BLaER1 treated with 17β-estradiol and CSF1 and Interleukin-3, amounts not matched to agents 10 nM and 100 nM (cell line): ENCODE measurements at regions not wholly inside any gene's neighbourhood (a gene's known extent, or its start where the extent isn't known, plus 50 kb on each side); places are given as distances from the start of the nearest gene placed in this dataset.
"Not testable (repeated sequence)": the region's sequence is repeated elsewhere in the genome, so short reads cannot be mapped to it uniquely, and the experiment has no call there.

ENCODE experiments used
- H3K27ac ChIP-seq, 11 experiments: shearing (Covaris generic); formaldehyde crosslinking; 2 replicates each; pipeline ENCODE4 v1.8.1; 2022
- H3K27me3 ChIP-seq, 11 experiments: shearing (Covaris generic); formaldehyde crosslinking; 2 replicates each; pipeline ENCODE4 v1.8.1; 2022
- H3K36me3 ChIP-seq, 11 experiments: shearing (Covaris generic); formaldehyde crosslinking; 2 replicates each; pipeline ENCODE4 v1.8.1; 2022
- H3K4me1 ChIP-seq, 10 experiments: shearing (Covaris generic); formaldehyde crosslinking; 2 replicates each; pipeline ENCODE4 v1.8.1; 2022
- H3K4me2 ChIP-seq, 11 experiments: shearing (Covaris generic); formaldehyde crosslinking; 2 replicates each; pipeline ENCODE4 v1.8.1; 2022
- H3K4me3 ChIP-seq, 10 experiments: shearing (Covaris generic); formaldehyde crosslinking; 2 replicates each; pipeline ENCODE4 v1.8.1; 2022
- H3K9ac ChIP-seq, 11 experiments: shearing (Covaris generic); formaldehyde crosslinking; 2 replicates each; pipeline ENCODE4 v1.8.1; 2022
- H3K9me3 ChIP-seq, 11 experiments: shearing (Covaris generic); formaldehyde crosslinking; replicated peaks in 1 of 11; 2 replicates each; pipeline ENCODE4 v1.8.1; 2022
- H4K20me1 ChIP-seq, 11 experiments: shearing (Covaris generic); formaldehyde crosslinking; 2 replicates each; pipeline ENCODE4 v1.8.1; 2022

DNA sequence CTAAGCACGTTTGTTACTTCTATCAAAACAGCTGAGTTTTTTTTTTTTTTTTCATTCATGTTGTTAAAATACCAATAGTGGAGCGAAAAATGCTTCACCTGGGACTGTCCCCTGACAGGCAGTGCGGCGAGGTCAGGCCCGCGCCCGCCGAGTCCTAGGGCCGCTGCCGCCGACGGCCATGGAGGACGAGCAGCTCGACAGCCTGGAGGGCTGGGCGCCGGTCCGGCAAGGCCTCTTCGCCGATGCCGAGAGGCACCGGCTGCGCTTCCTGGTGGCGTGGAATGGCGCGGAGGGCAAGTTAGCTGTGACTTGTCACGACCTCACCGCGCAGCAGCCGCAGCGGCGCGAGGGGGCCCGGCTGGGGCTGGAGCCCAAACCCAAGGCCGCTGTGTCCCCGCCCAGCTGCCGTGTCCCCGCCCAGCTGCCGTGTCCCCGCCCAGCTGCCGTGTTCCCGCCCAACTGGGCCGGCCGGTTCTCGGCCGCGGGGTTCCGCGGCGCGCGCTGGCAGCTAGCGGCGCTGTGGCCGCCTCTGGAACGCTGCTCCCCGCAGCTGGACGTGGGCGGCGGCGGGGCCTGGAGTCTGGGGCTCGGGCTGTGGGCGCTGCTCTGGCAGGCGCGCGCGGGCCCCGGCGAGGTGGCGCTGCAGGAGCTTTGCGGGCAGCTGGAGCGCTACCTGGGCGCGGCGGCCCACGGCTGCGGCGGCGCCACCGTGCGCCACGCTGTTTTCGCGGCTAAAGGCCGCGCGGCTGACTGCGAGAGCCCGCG lies 56.7 kb upstream of the GOLGA8R start:
- not testable (repeated sequence) for H3K9me3 ChIP-seq, H3K4me1 ChIP-seq, H3K4me2 ChIP-seq, H3K27me3 ChIP-seq, H3K36me3 ChIP-seq, H4K20me1 ChIP-seq
- peak overlapping the region; percentile 44 to 69 (median 58) for H3K4me3 ChIP-seq
- H3K9ac ChIP-seq = peak overlapping the region in 9 of 11 experiments; percentile 56 to 76 (median 72); a peak in 17 of 22 replicates
- H3K27ac ChIP-seq = peak overlapping the region in 9 of 11 experiments; percentile 41 to 72 (median 64); a peak in 14 of 22 replicates

DNA sequence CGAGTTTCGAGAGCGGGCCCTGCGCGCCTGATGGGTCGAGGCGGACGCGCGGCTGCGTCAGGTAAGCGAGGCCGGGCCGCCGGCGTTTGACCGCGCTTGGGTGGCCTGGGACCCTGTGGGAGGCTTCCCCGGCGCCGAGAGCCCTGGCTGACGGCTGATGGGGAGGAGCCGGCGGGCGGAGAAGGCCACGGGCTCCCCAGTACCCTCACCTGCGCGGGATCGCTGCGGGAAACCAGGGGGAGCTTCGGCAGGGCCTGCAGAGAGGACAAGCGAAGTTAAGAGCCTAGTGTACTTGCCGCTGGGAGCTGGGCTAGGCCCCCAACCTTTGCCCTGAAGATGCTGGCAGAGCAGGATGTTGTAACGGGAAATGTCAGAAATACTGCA lies 57.3 kb upstream of the GOLGA8R start:
- H3K27ac ChIP-seq = peak overlapping the region in 9 of 11 experiments; percentile 41 to 72 (median 64); a peak in 14 of 22 replicates
- peak overlapping the region in 9 of 11 experiments; percentile 56 to 76 (median 72); a peak in 17 of 22 replicates for H3K9ac ChIP-seq
- not testable (repeated sequence) for H4K20me1 ChIP-seq, H3K9me3 ChIP-seq, H3K4me1 ChIP-seq, H3K36me3 ChIP-seq, H3K27me3 ChIP-seq, H3K4me2 ChIP-seq
- peak overlapping the region; percentile 44 to 69 (median 58) for H3K4me3 ChIP-seq

GRCh38 chr15:30471817-30472551 lies 57.9 kb upstream of the GOLGA8R start:
- H3K4me2 ChIP-seq, H3K36me3 ChIP-seq, H3K4me1 ChIP-seq, H3K4me3 ChIP-seq, H3K27ac ChIP-seq, H3K27me3 ChIP-seq, H3K9ac ChIP-seq, H3K9me3 ChIP-seq, H4K20me1 ChIP-seq: not testable (repeated sequence)

GRCh38 chr15:30484887-30485286 lies 67.0 kb upstream of the GOLGA8Q start:
- H3K4me2 ChIP-seq, H3K27ac ChIP-seq, H3K9me3 ChIP-seq, H3K27me3 ChIP-seq, H3K9ac ChIP-seq, H3K4me1 ChIP-seq, H4K20me1 ChIP-seq, H3K36me3 ChIP-seq, H3K4me3 ChIP-seq: not testable (repeated sequence)

DNA sequence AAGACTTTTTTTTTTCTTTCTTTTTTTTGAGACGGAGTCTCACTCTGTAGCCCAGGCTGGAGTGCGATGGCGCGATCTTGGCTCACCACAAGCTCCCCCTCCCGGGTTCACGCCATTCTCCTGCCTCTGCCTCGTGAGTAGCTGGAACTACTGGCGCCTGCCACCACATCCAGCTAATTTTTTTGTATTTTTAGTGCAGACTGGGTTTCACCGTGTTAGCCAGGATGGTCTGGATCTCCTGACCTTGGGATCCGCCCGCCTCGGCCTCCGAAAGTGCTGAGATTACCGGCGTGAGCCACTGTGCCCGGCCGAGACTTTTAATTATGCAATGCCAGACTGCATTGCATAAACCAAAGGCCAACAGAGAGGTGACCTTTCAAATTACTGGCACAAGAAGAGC lies 62.6 kb upstream of the GOLGA8Q start:
- not testable (repeated sequence) for H3K9me3 ChIP-seq, H3K27ac ChIP-seq, H3K4me1 ChIP-seq, H3K4me3 ChIP-seq, H4K20me1 ChIP-seq, H3K36me3 ChIP-seq, H3K27me3 ChIP-seq, H3K4me2 ChIP-seq, H3K9ac ChIP-seq

DNA sequence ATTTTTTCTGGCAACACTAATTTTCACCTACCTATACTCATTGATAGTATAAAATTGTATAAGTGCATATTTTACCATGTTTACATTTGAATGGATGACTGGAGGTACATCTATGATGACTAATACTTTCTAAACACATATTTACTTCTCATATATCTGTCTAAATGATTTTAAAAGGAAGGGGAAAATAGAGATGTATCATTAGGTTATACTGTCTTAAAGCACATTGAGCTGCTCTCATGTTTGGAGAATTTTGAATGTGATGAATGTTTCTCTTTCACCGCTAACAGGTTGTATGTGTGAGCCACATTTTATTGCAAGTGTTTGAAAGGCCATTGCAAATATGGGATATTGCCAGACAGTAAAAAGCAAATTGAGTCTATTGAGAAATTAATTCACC lies 61.5 kb upstream of the GOLGA8Q start:
- not testable (repeated sequence) for H4K20me1 ChIP-seq, H3K27me3 ChIP-seq, H3K36me3 ChIP-seq, H3K9ac ChIP-seq, H3K9me3 ChIP-seq, H3K4me3 ChIP-seq, H3K4me1 ChIP-seq, H3K27ac ChIP-seq, H3K4me2 ChIP-seq

GRCh38 chr15:30493947-30494346 lies 57.9 kb upstream of the GOLGA8Q start:
- H3K27ac ChIP-seq, H3K36me3 ChIP-seq, H3K9me3 ChIP-seq, H3K4me2 ChIP-seq, H4K20me1 ChIP-seq, H3K27me3 ChIP-seq, H3K4me1 ChIP-seq, H3K9ac ChIP-seq, H3K4me3 ChIP-seq: not testable (repeated sequence)

GRCh38 chr15:30497275-30497674 lies 54.6 kb upstream of the GOLGA8Q start:
- H3K4me2 ChIP-seq, H3K9ac ChIP-seq, H4K20me1 ChIP-seq, H3K36me3 ChIP-seq, H3K27me3 ChIP-seq, H3K4me3 ChIP-seq, H3K4me1 ChIP-seq, H3K9me3 ChIP-seq, H3K27ac ChIP-seq: not testable (repeated sequence)

GRCh38 chr15:30499233-30499632 lies 52.6 kb upstream of the GOLGA8Q start:
- not testable (repeated sequence) for H3K27me3 ChIP-seq, H3K9ac ChIP-seq, H3K27ac ChIP-seq, H3K4me1 ChIP-seq, H3K4me2 ChIP-seq, H3K4me3 ChIP-seq, H3K9me3 ChIP-seq, H3K36me3 ChIP-seq, H4K20me1 ChIP-seq

- not testable (repeated sequence) for H3K9ac ChIP-seq, H3K4me1 ChIP-seq, H3K27ac ChIP-seq, H4K20me1 ChIP-seq, H3K27me3 ChIP-seq, H3K4me3 ChIP-seq, H3K9me3 ChIP-seq, H3K4me2 ChIP-seq, H3K36me3 ChIP-seq
Measured at GRCh38 chr15:30500511-30500910, 51.3 kb upstream of the GOLGA8Q start.
